ELR (cell line): ENCODE measurements at regions not wholly inside any gene's neighbourhood (a gene's known extent, or its start where the extent isn't known, plus 50 kb on each side); places are given as distances from the start of the nearest gene placed in this dataset.
"Not testable (repeated sequence)": the region's sequence is repeated elsewhere in the genome, so short reads cannot be mapped to it uniquely, and the experiment has no call there.

Experiments used
- DNase-seq: peaks from one replicate; pipeline ENCODE4 v3.0.0-alpha.2; 2015; ENCODE audit warnings: low read depth

DNA sequence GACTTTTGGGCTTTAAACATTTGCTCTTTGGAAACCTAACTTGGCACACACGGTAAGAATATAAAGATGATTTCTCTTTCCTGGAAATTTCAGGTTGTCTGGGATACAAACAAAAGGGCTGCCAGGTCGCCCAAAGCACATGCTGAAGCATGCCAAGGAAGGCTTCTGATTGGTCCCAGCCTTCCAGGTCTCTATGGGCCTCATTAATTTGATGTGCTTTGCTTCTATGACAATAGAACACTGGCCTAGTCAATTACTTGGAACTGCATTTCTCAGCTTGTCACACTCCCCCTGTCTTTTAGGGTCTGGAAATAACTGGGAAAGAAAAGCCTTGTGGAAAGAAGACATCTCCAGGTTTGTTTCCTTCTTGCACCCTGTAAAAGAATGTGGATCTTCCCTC is 228.9 kb downstream of the ADCYAP1 start:
- DNase-seq: no peak

DNA sequence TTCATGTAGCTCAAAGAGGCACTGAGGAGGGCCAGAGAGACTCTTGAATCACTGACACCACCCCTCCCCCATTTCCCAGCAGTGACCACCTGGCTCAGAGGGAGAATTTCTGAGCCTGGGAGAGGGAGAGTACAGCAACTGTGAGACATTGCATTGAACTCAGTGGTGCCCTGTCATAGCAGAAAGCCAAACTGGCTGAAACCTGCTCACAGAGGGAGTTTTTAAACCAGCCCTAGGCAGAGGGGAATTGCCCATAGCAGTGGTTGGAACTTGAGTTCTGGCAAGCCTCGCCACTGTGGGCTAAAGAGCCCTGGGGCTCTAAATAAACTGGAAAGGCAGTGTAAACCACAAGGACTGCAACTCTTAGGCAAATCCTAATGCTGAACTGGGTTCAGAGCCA is 243.1 kb downstream of the ADCYAP1 start:
- no peak for DNase-seq

DNA sequence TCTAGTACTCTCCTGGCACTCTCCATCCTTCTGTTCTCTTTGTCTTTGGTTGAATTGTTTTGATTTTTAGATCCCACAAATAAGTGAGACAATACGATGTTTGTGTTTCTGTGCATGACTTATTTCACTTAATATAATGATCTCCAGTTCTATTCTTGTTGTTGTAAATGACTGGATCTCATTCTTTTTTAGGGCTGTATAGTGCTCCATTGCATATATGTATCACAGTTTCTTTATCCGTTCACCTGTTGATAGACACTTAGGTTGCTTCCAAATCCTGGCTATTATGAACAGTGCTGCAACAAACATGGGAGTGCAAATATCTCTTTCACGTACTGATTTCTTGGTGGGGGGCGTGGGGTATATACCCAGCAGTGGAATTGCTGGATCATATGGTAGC is 245.0 kb downstream of the ADCYAP1 start:
- DNase-seq: no peak

DNA sequence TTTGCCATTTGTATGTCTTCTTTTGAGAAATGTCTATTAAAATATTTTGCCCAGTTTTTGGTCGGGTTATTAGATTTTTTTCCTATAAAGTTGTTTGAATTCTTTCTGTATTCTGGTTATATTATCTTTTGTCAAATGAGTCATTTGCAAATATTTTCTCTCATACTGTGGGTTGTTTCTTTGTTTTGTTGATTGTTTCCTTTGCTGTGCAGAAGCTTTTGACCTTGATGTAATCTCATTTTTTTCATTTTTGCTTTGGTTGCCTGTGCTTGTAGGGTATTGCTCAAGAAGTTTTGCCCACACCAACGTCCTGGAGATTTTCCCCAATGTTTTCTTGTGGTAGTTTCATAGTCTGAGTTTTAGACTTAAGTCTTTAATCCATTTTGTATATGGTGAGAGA is 245.7 kb downstream of the ADCYAP1 start:
- DNase-seq: no peak

DNA sequence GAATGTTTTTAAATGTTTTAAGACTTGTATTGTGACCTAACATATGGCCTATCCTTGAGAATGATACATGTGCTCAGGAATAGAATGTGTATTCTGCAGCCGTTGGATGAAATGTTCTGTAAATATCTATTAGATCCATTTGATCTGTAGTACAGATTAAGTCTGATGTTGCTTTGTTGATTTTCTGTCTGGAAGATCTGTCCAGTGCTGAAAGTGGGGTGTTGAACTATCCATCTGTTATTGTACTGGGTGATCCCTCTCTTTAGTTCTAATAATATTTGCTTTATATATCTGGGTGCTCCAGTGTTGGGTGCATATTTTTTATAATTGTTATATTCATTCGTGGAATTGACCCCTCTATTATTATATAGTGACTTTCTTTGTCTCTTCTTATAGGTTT is 248.3 kb downstream of the ADCYAP1 start:
- DNase-seq: not testable (repeated sequence)

DNA sequence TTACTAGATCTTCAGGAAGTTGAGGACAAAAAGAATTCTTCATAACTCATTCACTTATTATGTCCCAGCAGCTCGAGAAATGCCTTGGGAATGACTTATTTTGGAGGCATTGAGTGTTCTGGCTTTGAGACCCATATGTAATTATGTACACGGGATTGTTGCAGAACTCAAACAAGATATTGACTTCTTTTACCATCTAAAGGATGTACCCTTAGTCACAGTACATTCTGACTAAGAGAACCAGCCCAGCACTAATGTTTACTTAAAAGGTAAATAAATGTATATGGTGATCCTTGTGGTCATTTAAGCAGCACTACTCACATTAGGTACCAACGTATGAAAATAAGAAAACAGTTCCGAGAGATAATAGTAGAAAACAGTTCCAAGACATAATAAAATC is 268.9 kb downstream of the ADCYAP1 start:
- no peak for DNase-seq

DNA sequence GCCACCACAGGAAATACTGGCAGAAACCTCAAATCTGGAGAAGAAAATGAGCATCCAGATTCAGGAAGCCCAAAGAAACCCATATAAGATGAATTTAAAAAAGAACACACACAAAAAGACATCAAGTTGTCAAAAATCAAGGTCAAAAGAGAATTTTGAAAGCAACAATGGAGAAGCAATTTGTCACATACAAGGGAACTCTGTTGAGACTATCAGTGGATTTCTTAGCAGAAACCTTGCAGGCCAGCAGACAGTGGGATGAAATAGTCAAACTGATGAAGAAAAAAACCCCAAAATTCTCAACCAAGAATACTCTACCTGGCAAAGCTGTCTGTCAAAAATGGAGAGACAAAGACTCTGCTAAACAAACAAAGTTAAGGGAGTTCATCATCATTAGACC is 272.6 kb downstream of the ADCYAP1 start:
- no peak for DNase-seq

DNA sequence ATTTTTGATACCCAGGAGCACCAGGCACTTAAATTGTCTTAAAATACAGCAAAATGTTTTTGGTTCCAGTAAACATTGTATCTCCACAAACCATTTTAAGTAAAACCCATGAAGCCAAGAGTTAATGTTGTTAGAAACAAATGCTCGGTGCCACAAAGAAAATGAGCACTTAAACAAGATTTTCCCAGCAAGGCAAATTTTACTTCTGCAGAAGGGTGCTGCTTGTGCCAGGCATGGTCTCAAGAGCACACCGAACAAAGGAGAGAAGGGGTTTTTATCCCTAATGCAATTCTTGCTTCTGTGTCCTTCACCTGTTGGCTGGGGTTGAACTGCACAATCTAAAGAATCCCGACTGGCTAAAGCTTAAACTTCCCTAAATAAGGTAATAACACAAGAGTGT is 286.7 kb downstream of the ADCYAP1 start:
- no peak for DNase-seq

DNA sequence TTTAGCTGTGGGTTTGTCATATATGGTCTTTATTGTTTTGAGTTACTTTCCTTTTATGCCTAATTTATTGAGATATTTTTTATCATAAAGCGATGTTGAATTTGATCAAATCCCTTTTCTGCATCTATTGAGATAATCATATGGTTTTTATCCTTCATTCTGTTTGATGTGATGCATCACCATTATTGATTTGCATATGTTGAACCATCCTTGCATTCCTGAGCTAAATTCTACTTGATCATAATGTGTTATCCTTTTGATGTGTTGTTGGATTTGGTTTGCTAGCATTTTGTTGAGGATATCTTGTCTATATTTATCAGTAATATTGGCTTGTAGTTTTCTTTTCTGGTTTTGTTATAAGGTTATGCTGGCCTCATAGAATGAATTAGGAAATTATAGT is 308.5 kb downstream of the ADCYAP1 start:
- DNase-seq: no peak

DNA sequence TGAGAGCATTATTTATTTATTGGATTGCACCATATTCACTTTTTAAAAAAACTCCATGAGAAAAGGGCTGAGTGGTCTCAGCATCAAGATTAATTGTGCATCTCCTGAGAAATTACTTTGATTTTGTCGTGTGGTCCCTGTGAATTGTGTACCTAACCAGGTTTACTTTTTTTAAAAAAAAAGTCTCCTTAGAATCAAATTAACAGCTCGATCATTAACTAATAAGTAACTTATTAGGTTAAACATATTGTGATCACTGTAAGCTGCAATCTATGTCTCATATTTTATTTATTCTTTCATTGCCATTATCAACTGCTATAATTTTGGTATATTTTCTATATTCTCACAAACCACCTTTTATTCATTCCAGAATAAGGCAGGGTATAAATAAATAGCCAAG is 318.2 kb downstream of the ADCYAP1 start:
- DNase-seq: no peak

DNA sequence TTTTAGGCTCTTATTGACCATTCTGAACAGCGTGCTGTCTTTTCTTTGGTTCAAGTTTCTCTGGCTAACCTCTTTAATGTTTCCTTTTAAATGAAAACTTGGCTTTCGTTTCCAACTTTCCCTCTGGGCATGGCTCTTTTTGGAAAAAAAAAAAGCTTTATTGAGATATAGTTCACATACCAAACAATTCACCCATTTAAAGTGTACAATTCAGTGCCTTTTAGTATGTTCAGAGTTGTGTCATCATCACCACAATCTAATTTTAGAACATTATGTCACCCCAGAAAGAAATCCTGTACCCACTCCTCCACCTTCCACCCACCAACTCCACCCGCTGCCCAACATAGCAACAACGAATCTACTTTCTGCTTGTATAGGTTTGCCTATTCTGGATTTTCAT is 322.4 kb downstream of the ADCYAP1 start:
- DNase-seq: no peak

DNA sequence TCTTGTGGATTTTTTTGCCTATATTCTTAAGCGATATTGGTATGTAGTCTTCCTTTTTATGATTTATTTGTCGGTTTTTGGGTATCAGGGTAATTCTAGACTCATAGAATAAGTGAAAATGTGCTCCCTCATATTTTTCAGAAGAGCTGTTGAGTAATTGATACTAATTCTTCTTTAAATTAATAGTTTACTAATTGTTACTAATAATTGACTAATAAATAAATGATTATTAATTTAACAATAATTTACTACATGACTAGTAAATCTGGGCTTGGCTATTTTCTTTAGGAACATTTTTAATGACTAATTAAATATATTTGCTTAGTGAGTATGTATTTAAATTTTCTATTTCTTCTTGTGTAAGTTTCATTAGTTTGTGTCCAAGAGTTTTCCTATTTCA is 325.0 kb downstream of the ADCYAP1 start:
- DNase-seq: no peak

DNA sequence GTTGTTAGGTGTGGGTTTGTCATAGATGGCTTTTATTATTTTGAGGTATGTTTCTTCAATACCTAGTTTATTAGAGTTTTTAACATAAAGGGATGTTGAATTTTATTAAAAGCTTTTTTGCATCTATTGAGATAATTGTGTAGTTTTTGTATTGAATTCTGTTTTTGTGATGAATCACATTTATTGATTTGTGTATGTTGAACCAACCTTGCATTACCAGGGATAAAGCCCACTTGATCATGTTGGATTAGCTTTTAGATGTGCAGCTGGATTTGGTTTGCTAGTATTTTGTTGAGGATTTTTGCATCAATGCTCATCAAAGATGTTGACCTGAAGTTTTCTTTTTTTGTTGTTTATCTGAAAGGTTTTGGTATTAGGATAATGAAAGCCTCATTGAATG is 328.2 kb downstream of the ADCYAP1 start:
- DNase-seq: no peak

DNA sequence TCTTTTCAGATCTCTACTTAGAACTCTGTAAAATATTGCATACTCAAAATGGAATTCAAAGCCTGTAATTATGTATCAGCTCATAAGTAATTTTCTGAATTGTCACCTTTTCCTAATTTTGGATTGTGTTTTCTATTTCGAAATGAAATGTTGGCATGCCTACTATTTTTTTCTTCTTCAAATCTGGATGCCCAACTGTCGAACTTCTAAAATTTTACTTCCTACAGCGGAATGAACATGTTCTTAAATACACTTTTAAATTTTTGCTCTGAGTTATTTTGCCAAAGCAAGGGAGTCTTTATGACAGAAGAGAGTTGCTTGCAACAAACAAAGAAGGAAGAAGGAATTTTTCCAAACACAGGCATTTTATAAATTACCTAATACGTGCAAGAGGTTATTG is 336.0 kb downstream of the ADCYAP1 start:
- no peak for DNase-seq

DNA sequence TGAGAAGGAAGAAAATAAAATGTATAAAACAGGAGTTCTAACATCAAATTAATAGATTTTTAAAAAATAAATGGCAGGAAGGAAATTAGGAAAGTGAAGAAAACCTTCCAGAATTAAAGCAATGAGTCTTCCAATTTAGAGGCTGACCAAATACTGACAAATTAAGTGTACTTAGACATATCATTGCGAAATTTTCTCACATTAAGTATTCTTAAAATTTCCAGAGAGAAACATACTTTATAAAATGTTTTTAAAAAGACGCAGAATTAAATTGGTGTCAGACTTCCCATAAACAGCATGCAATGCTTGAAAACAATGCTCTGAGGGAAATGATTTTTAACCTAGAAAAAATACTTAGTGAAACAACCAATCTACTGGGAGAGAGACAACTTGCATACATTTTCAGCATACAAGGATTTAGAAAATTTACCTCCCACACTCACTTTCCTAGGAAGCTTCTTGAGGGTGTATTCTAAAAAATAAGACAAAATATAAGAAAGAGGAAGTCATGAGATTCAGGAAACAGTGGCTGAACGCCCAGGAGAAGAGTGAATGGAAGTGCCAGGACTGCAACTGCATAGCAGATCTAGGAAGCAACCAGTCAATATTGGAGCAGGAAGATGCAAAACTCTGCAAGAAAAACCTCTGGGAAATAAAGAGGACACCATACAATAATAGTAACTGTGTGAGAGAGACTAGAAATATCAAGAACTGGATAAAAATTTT is 339.9 kb downstream of the ADCYAP1 start:
- DNase-seq: no peak

DNA sequence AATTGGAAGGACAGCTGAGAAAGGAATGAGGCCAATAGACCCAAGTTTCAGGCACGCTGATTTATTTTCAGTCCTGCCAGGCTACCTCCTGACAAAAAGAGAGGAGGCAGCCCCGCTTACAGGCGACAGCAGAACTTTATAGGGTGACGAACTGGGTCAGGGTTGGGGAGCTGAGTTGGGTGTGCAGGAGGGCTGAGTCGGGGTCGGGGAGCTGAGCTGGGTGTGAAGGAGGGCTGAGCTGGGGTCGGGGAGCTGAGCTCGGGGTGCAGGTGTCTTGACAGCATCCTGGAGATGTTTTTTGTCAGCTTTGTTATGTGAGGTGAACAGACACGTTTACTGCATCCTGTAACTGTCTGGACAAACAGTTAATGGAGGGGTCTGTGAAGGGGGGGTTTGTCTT is 342.2 kb downstream of the ADCYAP1 start:
- DNase-seq: no peak

DNA sequence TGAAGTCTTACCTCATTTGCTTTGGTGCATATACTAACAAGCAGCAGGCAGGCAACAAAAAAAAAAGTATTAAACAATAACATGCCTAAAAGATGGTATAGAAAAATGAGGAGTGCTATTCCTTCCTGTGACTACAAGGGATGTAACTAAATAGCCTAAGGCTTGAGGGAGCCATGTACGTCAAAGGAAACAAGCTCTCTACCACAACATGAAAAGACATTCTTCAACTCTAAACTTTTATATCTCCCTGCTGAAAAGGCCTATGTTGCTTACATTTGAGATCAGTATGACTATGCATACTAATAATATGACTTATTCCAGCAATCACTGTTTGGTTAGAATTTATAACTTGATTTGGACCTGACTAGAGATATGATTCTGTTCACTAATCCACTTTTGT is 347.9 kb downstream of the ADCYAP1 start:
- no peak for DNase-seq

DNA sequence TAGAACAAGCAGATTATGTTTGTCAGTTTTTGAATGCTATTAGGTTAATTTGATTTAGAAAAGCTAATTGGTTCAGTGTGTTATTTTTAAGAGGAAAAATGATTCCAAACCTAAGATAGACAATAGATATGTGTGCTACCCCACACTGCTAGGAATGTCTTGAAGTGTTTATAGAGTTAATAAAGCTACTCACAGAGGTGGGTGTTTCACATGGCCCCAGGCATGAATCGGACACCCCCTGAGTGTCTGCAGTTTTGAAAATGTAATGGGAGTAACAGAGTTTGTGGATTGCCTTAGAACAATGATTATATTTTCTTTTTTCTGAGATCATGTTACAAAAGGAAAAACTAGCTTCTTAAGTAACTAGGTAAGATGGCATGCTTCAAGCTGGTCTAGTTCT is 348.3 kb downstream of the ADCYAP1 start:
- no peak for DNase-seq

DNA sequence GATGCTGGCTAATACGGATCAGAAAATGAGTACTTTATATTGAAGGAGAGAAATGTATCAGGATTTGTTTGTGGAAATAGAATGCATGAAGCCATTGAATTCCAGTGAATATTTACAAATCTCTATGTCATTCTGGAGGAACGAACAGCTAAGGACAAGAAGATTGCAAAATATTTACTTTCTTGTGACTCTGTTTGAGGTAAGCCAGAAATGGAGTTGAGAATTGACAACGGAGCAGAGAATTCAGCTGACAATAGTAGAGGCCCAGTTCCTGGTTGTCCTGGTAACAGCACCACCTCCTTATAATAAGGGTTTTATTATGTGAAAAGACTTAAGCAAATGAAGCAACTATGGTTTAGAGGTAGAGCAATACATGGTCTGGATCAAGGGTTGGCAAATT is 349.2 kb downstream of the ADCYAP1 start:
- DNase-seq: no peak

DNA sequence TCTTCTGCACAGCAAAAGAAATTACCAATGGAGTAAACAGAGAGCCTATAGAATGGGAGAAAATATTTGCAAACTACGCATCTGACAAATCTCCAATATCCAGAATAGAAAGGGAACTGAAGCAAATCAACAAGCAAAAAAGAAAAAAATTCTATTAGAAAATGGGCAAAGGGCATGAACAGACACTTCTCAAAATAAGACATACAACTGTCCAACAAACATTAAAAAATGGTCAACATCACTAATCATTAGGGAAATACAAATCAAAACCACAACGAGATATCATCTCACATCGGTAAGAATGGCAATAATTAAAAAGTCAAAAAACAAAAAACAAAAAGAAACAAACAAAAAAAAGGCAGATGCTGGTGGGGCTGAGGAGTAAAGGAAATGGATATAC is 356.4 kb downstream of the ADCYAP1 start:
- DNase-seq: no peak

DNA sequence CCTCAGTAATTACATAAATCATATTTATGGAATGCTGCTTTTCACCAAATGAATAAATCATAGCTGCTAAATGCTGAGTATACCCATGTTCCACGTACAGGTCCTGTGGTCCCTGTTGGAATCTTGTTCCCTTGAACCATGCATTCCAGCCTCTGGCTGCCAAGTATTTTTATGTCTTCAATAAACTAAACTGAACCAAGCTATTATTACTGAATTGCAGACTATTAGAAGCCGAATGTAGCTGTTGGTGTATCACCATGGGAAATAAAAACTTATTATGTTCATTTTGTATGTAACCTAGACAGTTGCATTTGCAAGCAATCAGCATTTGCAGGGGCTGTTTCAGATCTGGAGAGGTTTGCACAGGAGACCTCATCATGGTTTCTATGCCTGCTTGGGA is 362.4 kb downstream of the ADCYAP1 start:
- no peak for DNase-seq

DNA sequence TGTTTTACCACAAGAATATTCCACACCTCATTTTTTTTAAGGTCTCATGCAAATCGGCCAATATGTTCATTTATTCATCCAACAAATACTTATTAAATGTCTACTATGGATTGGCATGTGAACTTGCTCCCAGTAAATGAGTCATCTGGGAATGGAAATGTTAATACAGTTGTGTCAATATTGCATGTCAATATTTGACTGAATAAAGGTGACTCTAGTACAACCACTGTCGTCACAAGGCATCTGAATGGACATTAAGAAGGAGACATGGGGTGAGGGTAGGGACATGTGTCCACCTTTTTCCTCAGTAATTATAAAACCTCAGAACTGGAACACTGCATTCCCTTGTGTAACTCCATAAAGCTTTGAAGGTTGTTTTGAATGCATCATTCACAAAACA is 365.4 kb downstream of the ADCYAP1 start:
- no peak for DNase-seq

DNA sequence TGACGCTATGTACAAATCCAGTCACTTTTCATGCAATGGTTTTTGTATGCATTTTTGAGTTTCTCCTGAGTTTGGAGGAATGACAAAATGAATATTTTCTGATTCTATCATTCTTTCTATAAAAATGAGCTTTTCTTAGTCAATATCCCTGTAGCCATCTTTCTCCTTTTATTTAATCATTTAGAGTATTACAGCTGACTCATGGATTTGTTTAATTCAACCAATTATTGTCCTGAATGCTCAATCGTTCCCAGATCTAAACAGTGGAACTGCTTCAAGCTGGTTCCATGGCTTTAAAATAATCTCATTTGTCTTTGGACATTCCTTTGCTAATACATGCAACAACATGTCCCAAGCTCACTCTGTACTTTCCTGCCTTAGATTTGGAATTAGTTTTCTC is 368.8 kb downstream of the ADCYAP1 start:
- DNase-seq: no peak

DNA sequence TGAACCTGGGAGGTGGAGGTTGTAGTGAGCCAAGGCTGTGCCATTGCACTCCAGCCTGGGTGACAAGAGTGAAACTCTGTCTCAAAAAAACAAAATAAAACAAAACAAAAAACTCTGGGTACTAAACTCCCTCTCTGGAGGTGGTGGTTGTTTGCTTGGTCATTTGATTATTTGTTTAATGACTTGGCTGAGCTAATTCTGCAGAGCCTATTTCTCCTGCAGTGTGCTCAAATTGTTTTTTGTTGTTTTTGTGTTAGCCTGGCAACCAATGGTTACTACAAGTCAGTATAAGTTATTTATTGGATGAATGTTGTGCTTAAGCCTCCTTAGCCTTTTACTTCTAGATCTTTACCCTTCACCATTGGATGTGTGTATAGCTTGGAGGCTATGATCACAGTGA is 387.5 kb downstream of the ADCYAP1 start:
- no peak for DNase-seq

DNA sequence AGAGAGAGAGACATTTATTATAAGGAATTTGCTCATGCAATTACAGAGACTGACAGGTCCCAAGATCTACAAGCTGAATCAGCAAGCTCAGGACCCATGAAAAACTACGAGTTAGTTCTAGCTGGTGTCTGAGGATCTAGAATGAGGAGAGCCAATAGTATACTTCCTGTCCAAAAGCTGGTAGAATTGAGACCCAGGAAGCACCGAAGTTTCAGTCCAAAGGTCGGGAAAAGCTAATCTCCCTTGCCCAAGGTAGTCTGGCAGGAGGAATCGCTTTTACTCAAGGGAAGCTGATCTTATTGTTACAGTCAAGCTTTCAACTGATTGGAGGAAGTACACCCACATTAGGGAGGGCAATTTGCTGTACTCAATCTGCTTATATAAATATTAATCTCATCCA is 389.6 kb downstream of the ADCYAP1 start:
- no peak for DNase-seq
